H9 (cell line): ENCODE measurements at regions not wholly inside any gene's neighbourhood (a gene's known extent, or its start where the extent isn't known, plus 50 kb on each side); places are given as distances from the start of the nearest gene placed in this dataset.

Experiments used
- DNase-seq: peaks from one replicate; pipeline ENCODE4 v3.0.0-alpha.2; 2017
- H2AFZ ChIP-seq: one replicate; pipeline ENCODE4 v1.6.1; 2013; ENCODE audit warnings: mild to moderate bottlenecking, low read length, control low read depth, moderate library complexity
- H2AK5ac ChIP-seq: 2 replicates; pipeline ENCODE4 v1.6.1; 2013; ENCODE audit warnings: low read length, control low read depth, mixed read lengths; ENCODE audit not compliant: insufficient read length
- H2BK120ac ChIP-seq: one replicate; pipeline ENCODE4 v1.6.1; 2013; ENCODE audit warnings: low read depth, mild to moderate bottlenecking, low read length, control low read depth, inconsistent platforms; ENCODE audit not compliant: poor library complexity, severe bottlenecking
- H2BK12ac ChIP-seq: 2 replicates; pipeline ENCODE4 v1.6.1; 2013; ENCODE audit warnings: low read length, control low read depth, mixed read lengths, low read depth; ENCODE audit not compliant: insufficient read length
- H2BK15ac ChIP-seq: 2 replicates; pipeline ENCODE4 v1.6.1; 2013; ENCODE audit warnings: low read depth, low read length, control low read depth
- H2BK20ac ChIP-seq: one replicate; pipeline ENCODE4 v1.6.1; 2013; ENCODE audit warnings: low read depth, mild to moderate bottlenecking, low read length, control low read depth, inconsistent platforms; ENCODE audit not compliant: poor library complexity, severe bottlenecking
- H2BK5ac ChIP-seq: 2 replicates; pipeline ENCODE4 v1.6.1; 2013; ENCODE audit warnings: low read length, control low read depth, mixed read lengths; ENCODE audit not compliant: insufficient read length
- H3K14ac ChIP-seq: 2 replicates; pipeline ENCODE4 v1.6.1; 2013; ENCODE audit warnings: low read length, control low read depth; ENCODE audit not compliant: insufficient read depth
- H3K18ac ChIP-seq: 2 replicates; pipeline ENCODE4 v1.6.1; 2013; ENCODE audit warnings: low read depth, mild to moderate bottlenecking, mixed read lengths, low read length, control low read depth; ENCODE audit not compliant: insufficient read length
- H3K23ac ChIP-seq: 2 replicates; pipeline ENCODE4 v1.6.1; 2013; ENCODE audit warnings: low read length, control low read depth, mixed read lengths, low read depth; ENCODE audit not compliant: insufficient read length
- H3K23me2 ChIP-seq: 2 replicates; pipeline ENCODE4 v1.6.1; 2013; ENCODE audit warnings: low read depth, mild to moderate bottlenecking, mixed read lengths, low read length, control low read depth; ENCODE audit not compliant: insufficient read length, poor library complexity, severe bottlenecking
- H3K27ac ChIP-seq: 2 replicates; pipeline ENCODE4 v1.5.1; 2013; ENCODE audit warnings: low read length, control low read depth, mixed read lengths, low read depth; ENCODE audit not compliant: insufficient read length
- H3K27me3 ChIP-seq: 2 replicates; pipeline ENCODE4 v1.6.1; 2013; ENCODE audit warnings: low read length, control low read depth, inconsistent platforms; ENCODE audit not compliant: insufficient read depth
- H3K4ac ChIP-seq: 2 replicates; pipeline ENCODE4 v1.6.1; 2013; ENCODE audit warnings: low read depth, mild to moderate bottlenecking, control low read depth, inconsistent platforms, low read length, moderate library complexity
- H3K4me1 ChIP-seq: 2 replicates; pipeline ENCODE4 v1.6.1; 2013; ENCODE audit warnings: low read length, control low read depth, inconsistent platforms; ENCODE audit not compliant: insufficient read depth
- H3K4me2 ChIP-seq: 2 replicates; pipeline ENCODE4 v1.6.1; 2013; ENCODE audit warnings: low read length, control low read depth, mixed read lengths; ENCODE audit not compliant: insufficient read length, insufficient read depth
- H3K56ac ChIP-seq: 2 replicates; pipeline ENCODE4 v1.6.1; 2013; ENCODE audit warnings: low read depth, mild to moderate bottlenecking, mixed read lengths, low read length, control low read depth; ENCODE audit not compliant: insufficient read length
- H3K79me1 ChIP-seq: 2 replicates; pipeline ENCODE4 v1.6.1; 2013; ENCODE audit warnings: low read depth, mild to moderate bottlenecking, moderate library complexity, low read length, control low read depth, inconsistent platforms; ENCODE audit not compliant: insufficient read depth, poor library complexity, severe bottlenecking
- H3K79me2 ChIP-seq: 2 replicates; pipeline ENCODE4 v1.6.1; 2013; ENCODE audit warnings: low read length, control low read depth, inconsistent platforms; ENCODE audit not compliant: insufficient read depth
- H3K9ac ChIP-seq: 2 replicates; pipeline ENCODE4 v1.6.1; 2013; ENCODE audit warnings: low read length, control low read depth, mixed read lengths; ENCODE audit not compliant: insufficient read length; ENCODE audit errors: extremely low read depth
- H3K9me3 ChIP-seq: one replicate; pipeline ENCODE4 v1.6.1; 2013; ENCODE audit warnings: low read depth, low read length, inconsistent platforms; ENCODE audit not compliant: control insufficient read depth
- H3T11ph ChIP-seq: one replicate; pipeline ENCODE4 v1.6.1; 2013; ENCODE audit warnings: mild to moderate bottlenecking, low read length, control low read depth, inconsistent platforms
- H4K20me1 ChIP-seq: one replicate; pipeline ENCODE4 v1.6.1; 2013; ENCODE audit not compliant: control insufficient read depth, insufficient read length, insufficient read depth
- H4K5ac ChIP-seq: 2 replicates; pipeline ENCODE4 v1.6.1; 2013; ENCODE audit warnings: low read depth, mild to moderate bottlenecking, mixed read lengths, low read length, control low read depth; ENCODE audit not compliant: insufficient read length
- H4K8ac ChIP-seq: replicated peaks from 2 replicates; pipeline ENCODE4 v1.6.1; 2013; ENCODE audit warnings: low read length, control low read depth, mixed read lengths, low read depth; ENCODE audit not compliant: insufficient read length
- H4K91ac ChIP-seq: 2 replicates; pipeline ENCODE4 v1.6.1; 2013; ENCODE audit warnings: low read depth, mild to moderate bottlenecking, moderate library complexity, mixed read lengths, low read length, control low read depth; ENCODE audit not compliant: insufficient read length
- H3K27ac Mint-ChIP-seq, 3 experiments: 2 replicates in 2 of 3; 3 replicates in 1 of 3; pipeline ENCODE4 v1.8.0; 2020 to 2021; ENCODE audit warnings: mixed read lengths in 3 of 3, mild to moderate bottlenecking in 1 of 3, moderate library complexity in 1 of 3
- H3K27me3 Mint-ChIP-seq: 2 replicates; pipeline ENCODE4 v1.8.0; 2021; ENCODE audit warnings: low read depth, mild to moderate bottlenecking, moderate library complexity, mixed read lengths
- H3K36me3 Mint-ChIP-seq, 3 experiments: 2 replicates in 2 of 3; 3 replicates in 1 of 3; pipeline ENCODE4 v1.8.0; 2020 to 2021; ENCODE audit warnings: low read depth in 3 of 3, mixed read lengths in 3 of 3; ENCODE audit not compliant: insufficient read depth in 1 of 3
- H3K4me1 Mint-ChIP-seq, 2 experiments: 2 replicates each; pipeline ENCODE4 v1.8.0; 2020; ENCODE audit warnings: mixed read lengths in 2 of 2
- H3K4me3 Mint-ChIP-seq, 2 experiments: 2 replicates in 1 of 2; 3 replicates in 1 of 2; pipeline ENCODE4 v1.8.0; 2020 to 2021; ENCODE audit warnings: mild to moderate bottlenecking in 2 of 2, mixed read lengths in 2 of 2, moderate library complexity in 1 of 2
- H3K9me3 Mint-ChIP-seq, 2 experiments: 2 replicates in 1 of 2; 3 replicates in 1 of 2; pipeline ENCODE4 v1.8.0; 2020; ENCODE audit warnings: mild to moderate bottlenecking in 2 of 2, mixed read lengths in 2 of 2, moderate library complexity in 1 of 2
- CTCF ChIP-seq: fragments of 200-600 bp; sonication (generic); conservative IDR thresholded peaks from 3 replicates; pipeline ENCODE4 v1.8.0; 2021; ENCODE audit warnings: antibody characterized with exemption, mild to moderate bottlenecking

DNA sequence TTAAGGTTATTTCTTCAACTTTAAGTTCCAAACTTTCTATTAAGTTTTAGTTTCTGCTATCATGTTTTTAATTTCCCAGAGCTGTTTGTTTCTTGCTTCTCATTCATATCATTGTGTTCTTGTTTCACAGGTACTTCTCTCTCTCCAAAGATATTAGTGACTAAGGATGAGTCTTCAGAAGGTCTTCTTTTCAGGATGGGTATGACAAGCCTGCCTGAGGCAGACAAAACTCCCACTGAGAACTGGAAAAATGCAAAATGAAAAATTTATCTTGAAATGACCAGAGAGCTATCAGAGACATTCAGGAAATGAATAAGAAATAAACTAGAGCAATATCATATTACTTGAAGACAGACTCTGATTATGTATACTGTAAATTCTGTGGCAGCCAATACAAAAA is 110.8 kb upstream of the EGFR start:
- H3K27ac Mint-ChIP-seq = no peak overlapping the region
- H3T11ph ChIP-seq = no peak overlapping the region
- no peak overlapping the region for H3K18ac ChIP-seq
- peaks cover 0 to 2% of the 10 kb centered on the region in 2 experiments; a peak in 1 of 4 replicates for H3K4me1 Mint-ChIP-seq
- H4K20me1 ChIP-seq = no peaks in the 10 kb centered on the region
- H3K27me3 ChIP-seq = no peaks in the 10 kb centered on the region
- no peak overlapping the region for H2BK120ac ChIP-seq
- no peaks in the 10 kb centered on the region for H3K4me1 ChIP-seq
- H3K4me2 ChIP-seq = no peak overlapping the region
- no peak overlapping the region for H2AFZ ChIP-seq
- H3K9ac ChIP-seq = no peak overlapping the region
- no peak overlapping the region for H3K4me3 Mint-ChIP-seq
- no peak overlapping the region for H2BK12ac ChIP-seq
- H3K27ac ChIP-seq = no peak overlapping the region
- H3K9me3 ChIP-seq = no peaks in the 10 kb centered on the region
- H2BK5ac ChIP-seq = no peak overlapping the region
- H3K23me2 ChIP-seq = no peaks in the 10 kb centered on the region
- no peaks in the 10 kb centered on the region; a peak in 1 of 7 replicates for H3K36me3 Mint-ChIP-seq
- no peak overlapping the region for H4K5ac ChIP-seq
- H3K14ac ChIP-seq = no peak overlapping the region
- no peak overlapping the region for H3K4ac ChIP-seq
- H2BK20ac ChIP-seq = no peak overlapping the region
- H3K56ac ChIP-seq = no peak overlapping the region
- H2AK5ac ChIP-seq = no peak overlapping the region
- peaks cover 2% of the 10 kb centered on the region; the same call in 1 of the 2 replicates for H3K27me3 Mint-ChIP-seq
- H2BK15ac ChIP-seq = no peak overlapping the region
- H4K91ac ChIP-seq = no peak overlapping the region
- DNase-seq = no peak
- H3K9me3 Mint-ChIP-seq = no peaks in the 10 kb centered on the region
- no peak for TF ChIP-seq CTCF
- no peak overlapping the region for H3K23ac ChIP-seq
- no peak overlapping the region for H4K8ac ChIP-seq
- no peaks in the 10 kb centered on the region for H3K79me2 ChIP-seq
- H3K79me1 ChIP-seq = no peaks in the 10 kb centered on the region
